GM10266 (cell line): ENCODE measurements at regions not wholly inside any gene's neighbourhood (a gene's known extent, or its start where the extent isn't known, plus 50 kb on each side); places are given as distances from the start of the nearest gene placed in this dataset.

Source experiments
- DNase-seq: peaks from one replicate; pipeline ENCODE4 v3.0.0; 2012; ENCODE audit errors: extremely low spot score
- TF ChIP-seq, protein P1 (sequence below): IDR thresholded peaks from 2 replicates; pipeline ENCODE4 v1.5.1; 2012; ENCODE audit warnings: mild to moderate bottlenecking, low read depth; ENCODE audit not compliant: control insufficient read depth, insufficient read depth; ENCODE audit errors: missing control alignments

GRCh38 chr9:115200711-115201505 is 83.0 kb upstream of the TNC start:
- DNase-seq = no peak
- TF ChIP-seq, protein P1, sequence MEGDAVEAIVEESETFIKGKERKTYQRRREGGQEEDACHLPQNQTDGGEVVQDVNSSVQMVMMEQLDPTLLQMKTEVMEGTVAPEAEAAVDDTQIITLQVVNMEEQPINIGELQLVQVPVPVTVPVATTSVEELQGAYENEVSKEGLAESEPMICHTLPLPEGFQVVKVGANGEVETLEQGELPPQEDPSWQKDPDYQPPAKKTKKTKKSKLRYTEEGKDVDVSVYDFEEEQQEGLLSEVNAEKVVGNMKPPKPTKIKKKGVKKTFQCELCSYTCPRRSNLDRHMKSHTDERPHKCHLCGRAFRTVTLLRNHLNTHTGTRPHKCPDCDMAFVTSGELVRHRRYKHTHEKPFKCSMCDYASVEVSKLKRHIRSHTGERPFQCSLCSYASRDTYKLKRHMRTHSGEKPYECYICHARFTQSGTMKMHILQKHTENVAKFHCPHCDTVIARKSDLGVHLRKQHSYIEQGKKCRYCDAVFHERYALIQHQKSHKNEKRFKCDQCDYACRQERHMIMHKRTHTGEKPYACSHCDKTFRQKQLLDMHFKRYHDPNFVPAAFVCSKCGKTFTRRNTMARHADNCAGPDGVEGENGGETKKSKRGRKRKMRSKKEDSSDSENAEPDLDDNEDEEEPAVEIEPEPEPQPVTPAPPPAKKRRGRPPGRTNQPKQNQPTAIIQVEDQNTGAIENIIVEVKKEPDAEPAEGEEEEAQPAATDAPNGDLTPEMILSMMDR = no peak

DNA sequence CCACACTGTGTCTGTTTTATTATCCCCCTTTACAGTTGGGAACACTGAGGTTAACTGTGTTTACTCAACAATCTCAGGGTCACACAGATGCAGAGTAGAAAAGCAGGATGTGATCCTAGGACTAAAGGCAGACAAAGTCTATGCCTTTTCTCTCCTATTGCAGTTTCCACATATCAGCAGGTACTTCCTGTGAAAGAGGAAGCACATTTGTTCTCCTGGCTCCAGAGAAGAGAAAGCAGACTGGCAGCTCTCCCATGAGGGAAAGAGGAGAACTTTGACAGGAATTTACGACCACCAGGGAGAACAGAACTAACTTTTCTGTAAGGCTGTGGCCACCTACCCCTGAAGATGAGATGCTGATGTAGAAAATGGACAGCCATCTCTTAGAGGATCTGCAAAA is 84.2 kb upstream of the TNC start:
- TF ChIP-seq, protein P1 = no peak
- no peak for DNase-seq

GRCh38 chr9:115202960-115203751 is 85.2 kb upstream of the TNC start:
- DNase-seq = no peak
- TF ChIP-seq, protein P1 = peak; percentile 13

DNA sequence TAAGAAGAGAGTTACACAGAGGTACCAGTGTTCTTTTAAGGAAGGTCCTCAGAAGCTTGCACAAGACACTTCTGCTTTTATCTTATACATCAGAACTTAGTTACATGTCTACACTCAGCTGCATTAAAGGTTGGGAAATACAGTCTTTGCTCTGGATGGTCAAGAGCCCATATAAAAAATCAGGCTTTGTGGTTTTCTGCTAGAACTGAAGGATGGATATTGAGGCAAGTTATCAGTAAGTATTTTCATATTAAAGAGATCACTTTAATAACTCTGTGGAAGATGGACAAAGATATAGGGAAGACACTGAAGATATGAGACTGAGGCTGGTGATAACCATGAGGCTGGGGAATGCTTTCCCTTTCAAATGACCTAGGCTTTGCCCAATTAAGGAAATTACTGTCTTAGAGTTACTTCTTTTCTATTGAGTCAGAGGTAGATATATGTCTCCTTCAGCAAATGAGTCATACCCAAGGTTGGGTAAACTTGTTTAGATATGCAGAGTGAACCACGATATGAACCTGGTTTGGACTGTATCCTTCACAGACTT is 87.0 kb upstream of the TNC start:
- DNase-seq = peak; percentile 28
- TF ChIP-seq, protein P1 = no peak

DNA sequence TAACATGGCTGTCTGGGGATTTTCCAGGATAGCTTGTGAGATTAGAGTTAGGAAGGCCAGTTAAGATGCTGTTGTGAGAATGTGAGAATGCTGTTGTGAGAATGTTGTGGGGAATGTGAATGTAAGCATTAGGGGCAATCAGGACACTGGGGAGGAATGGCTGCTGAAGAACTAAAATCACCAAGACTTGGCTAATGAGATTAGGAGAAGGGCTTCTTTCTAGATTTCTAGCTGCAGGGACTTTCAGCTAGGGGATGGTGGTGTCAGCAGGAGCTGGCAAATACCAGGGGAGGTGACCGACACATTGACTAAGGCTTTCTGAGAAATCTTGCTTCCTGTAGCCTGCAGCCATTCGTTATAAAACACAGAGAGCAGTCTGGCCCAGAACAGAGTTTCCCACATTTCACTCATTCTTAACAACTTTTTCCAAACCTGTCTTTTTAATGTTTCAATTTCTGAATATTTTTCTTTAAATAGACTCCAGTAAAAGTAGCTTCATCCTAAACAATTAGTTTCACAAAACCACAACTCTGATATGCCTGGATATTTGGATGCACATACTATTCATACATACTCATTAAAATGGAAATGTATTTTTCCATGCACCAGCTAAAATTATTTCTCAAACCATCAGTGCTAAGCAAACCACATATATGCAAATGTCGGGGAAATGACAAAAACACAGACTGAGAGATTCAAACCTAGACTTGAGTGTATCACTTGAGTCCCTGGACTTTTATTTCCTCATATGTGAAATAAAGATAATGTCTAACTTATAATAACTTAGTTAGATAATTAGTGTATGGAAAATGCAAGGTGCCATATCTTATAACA is 89.3 kb upstream of the TNC start:
- TF ChIP-seq, protein P1 = no peak
- DNase-seq = peak; percentile 21

DNA sequence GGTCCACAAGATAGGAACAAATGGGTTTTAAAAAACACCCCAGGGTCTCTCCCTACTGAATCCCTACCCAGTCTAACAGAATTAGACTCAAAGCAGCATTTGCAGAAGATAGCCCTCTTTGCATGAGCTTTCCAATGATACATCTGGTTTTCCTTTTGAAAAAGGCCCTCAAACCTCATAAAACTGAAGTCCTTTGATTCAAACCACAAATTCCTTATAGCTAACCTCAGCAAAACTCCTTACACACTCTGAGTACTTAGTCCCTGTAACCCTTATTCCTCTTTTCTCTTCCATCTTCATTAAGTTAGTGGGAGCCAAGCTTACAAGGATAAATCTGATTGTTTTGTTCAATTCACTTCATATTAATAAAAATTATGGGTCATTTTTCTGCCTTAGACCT is 90.5 kb upstream of the TNC start:
- TF ChIP-seq, protein P1 = no peak
- DNase-seq = no peak
